SK-N-SH treated with all-trans-retinoic acid at 6 μM for 48 hours (cell line): ENCODE measurements at regions not wholly inside any gene's neighbourhood (a gene's known extent, or its start where the extent isn't known, plus 50 kb on each side); places are given as distances from the start of the nearest gene placed in this dataset.

Experiments
- OSR1 ChIP-seq: fragments of 250-450 bp; sonication (Bioruptor Pico); IDR thresholded peaks from 2 replicates; pipeline ENCODE4 v1.8.0; 2022; ENCODE audit warnings: moderate library complexity, mild to moderate bottlenecking, inconsistent platforms
- PATZ1 ChIP-seq: fragments of 250-450 bp; sonication (Bioruptor Pico); IDR thresholded peaks from 2 replicates; pipeline ENCODE4 v1.8.0; 2020; ENCODE audit warnings: mild to moderate bottlenecking, moderate library complexity, borderline replicate concordance
- PPARA ChIP-seq: fragments of 250-450 bp; sonication (Bioruptor Pico); IDR thresholded peaks from 2 replicates; pipeline ENCODE4 v1.5.0; 2020; ENCODE audit warnings: mild to moderate bottlenecking, borderline replicate concordance
- RARB ChIP-seq: fragments of 250-450 bp; sonication (Bioruptor Pico); IDR thresholded peaks from 2 replicates; pipeline ENCODE4 v1.8.0; 2021; ENCODE audit warnings: mild to moderate bottlenecking, moderate library complexity
- ZFP3 ChIP-seq: fragments of 250-450 bp; sonication (Bioruptor Pico); IDR thresholded peaks from 2 replicates; pipeline ENCODE4 v1.5.0; 2020; ENCODE audit warnings: mild to moderate bottlenecking, moderate library complexity
- ZFP30 ChIP-seq: fragments of 450-650 bp; formaldehyde crosslinking; IDR thresholded peaks from 2 replicates; pipeline ENCODE4 v1.5.0; 2022; ENCODE audit warnings: mild to moderate bottlenecking, moderate library complexity
- ZNF8 ChIP-seq: fragments of 450-650 bp; formaldehyde crosslinking; IDR thresholded peaks from 2 replicates; pipeline ENCODE4 v1.5.0; 2020; ENCODE audit warnings: mild to moderate bottlenecking, moderate library complexity

GRCh38 chr3:147200545-147200944 lies 205.8 kb downstream of the ZIC4 start:
- TF ChIP-seq RARB (CRISPR knock-in tag) (no peak), OSR1 (no peak), PATZ1 (CRISPR knock-in tag) (no peak), ZFP3 (no peak), ZFP30 (no peak), ZNF8 (no peak), PPARA (CRISPR knock-in tag) (no peak)
